HG03280 (cell line): ENCODE measurements at regions not wholly inside any gene's neighbourhood (a gene's known extent, or its start where the extent isn't known, plus 50 kb on each side); places are given as distances from the start of the nearest gene placed in this dataset.

Experiments
- ATAC-seq: cut with Tn5 transposase; IDR thresholded peaks from one replicate; pipeline ENCODE4 v1.9.1; 2021; ENCODE audit warnings: mild to moderate bottlenecking, moderate library complexity; ENCODE audit not compliant: unreplicated experiment

DNA sequence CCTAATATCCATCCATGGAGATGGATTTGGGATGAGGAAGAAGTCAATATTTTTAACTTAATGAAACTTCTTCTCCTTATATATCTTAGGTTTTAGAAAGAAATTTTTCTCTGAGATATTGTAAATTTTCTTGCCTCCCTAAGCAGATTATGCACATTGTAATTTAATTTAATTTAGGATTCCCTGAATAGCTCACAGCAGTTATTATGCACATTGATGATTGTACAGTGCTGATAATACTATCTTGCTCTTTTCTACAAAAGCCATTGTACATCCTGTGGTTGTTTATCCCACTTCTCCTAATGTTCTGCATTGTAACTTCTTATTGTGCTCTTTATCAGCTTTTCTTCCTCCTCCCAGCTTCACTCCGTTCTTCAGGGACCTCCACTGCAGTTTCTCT lies 410.4 kb upstream of the WWC1 start:
- ATAC-seq: no peak

GRCh38 chr5:167886196-167886595 lies 405.2 kb upstream of the WWC1 start:
- ATAC-seq: no peak

DNA sequence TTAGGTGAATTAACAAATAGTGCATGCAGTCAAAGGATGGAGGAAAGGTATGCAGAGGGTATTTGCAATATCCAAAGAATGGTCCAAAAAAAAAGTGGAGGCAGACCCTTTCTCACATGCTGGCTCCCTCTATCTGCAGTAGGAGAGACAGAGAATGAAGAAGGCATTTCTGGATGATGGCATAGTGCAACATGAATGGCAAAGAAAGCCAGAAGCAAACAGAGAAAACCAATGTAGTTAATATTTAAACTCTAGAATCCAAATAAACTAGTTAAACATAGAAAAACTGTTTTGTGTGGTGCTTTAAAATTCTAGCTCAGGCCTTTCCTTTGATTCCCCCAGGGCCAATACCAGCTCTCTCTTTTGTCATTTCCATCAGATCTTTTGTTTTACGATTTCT lies 403.1 kb upstream of the WWC1 start:
- ATAC-seq: no peak

DNA sequence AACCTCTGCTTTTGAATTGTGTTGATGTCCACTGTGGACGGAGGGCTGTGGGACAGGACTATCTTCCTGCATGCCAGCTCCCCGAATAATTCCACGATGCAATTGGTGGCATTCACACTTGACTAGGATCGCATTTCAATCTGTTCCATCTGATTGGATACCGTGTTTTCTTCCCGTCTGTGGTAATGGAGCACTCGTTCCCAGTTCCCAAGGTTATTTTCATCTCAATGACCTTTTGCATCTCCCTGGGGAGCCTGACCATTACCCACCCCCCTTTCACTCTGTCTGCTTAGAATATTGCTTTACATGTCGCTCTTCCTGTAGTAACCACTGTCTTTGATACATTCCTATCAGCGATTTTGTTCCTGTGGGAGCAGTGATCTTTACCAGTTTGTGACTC lies 402.2 kb upstream of the WWC1 start:
- ATAC-seq: no peak

- ATAC-seq: no peak
Observed at GRCh38 chr5:167892352-167893115, 398.9 kb upstream of the WWC1 start.

GRCh38 chr5:167893271-167893670 lies 398.2 kb upstream of the WWC1 start:
- no peak for ATAC-seq

- no peak for ATAC-seq
Observed at GRCh38 chr5:167894631-167895472, 396.6 kb upstream of the WWC1 start.

GRCh38 chr5:167895899-167896659 lies 395.4 kb upstream of the WWC1 start:
- no peak for ATAC-seq

- no peak for ATAC-seq
Observed at GRCh38 chr5:167896814-167897213, 394.6 kb upstream of the WWC1 start.

GRCh38 chr5:167897371-167897770 lies 394.1 kb upstream of the WWC1 start:
- no peak for ATAC-seq

- ATAC-seq: no peak
Observed at GRCh38 chr5:167898361-167899042, 392.9 kb upstream of the WWC1 start.

DNA sequence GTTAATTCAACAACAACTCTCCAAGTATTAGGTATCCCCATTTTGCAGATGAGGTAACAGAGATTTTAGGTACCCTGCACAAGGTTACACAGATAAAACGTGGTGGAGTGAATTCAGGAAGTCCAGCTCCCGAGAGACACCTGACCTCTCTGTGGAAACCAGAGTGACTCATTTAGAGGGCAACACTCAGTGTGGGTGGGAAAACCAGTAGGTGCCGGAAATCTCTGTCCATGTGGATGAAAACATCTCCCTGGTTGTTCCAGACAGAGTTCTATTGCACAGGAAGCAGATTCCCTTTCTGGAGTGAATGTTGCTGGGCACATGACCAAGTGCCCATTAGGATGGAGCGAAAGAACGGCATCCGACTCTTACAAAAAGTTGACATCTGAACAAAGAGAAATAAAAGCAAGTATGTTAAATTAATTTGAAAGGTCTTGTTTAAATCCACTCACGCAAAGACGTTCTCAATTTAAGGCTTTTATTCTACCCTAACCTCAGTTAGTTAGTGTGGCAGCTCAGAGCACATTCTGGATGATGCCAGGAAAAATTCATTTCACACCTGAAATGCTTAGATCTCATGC lies 391.9 kb upstream of the WWC1 start:
- ATAC-seq: no peak

- ATAC-seq: no peak
Observed at GRCh38 chr5:167900340-167900935, 391.0 kb upstream of the WWC1 start.

- ATAC-seq: no peak
Observed at GRCh38 chr5:167902298-167902697, 389.1 kb upstream of the WWC1 start.

- no peak for ATAC-seq
Observed at GRCh38 chr5:167903243-167903642, 388.2 kb upstream of the WWC1 start.

GRCh38 chr5:167903659-167904058 lies 387.8 kb upstream of the WWC1 start:
- no peak for ATAC-seq

DNA sequence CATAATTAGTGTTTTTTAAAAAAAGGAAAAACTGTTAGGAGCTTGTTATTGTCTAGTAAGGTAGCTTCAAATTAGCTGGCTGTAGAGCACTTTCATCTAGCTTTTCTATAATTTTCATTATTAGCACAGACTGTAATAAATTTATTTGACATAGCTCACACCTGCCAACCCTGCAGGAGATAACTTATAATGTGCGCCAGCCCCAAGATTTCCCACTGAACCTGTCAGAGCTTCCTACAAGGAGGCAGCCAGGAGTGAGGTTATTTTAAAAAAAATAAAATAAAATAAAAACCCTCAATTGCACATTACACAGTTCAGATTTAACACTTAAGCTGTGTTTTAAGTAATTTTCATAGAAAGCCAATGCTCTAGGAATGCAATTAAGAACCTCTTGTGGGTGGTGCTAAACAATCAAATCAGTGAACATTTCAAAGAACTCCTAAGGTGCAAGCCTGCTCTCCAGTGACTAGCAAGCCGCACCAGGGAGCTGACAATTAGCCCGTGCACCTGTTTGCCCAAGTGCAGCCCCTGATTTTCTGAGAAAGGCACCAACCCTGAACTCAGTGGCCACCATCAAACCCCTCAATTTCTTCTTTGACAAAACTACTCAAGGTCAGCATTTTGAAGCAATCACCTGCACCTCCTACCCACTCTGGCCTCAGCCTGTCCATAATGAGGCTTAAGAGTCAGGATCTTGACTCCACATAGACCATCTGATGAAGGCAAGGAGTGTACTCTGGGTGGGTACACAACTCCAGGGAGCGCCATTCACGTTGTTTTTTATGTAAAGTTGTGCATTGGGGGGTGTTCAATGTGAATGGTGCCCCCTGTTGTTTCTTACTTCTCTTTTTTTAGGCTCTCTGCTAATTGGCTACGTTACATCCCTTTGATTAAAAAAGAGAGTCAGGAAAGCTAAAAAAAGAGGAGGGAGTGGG lies 385.3 kb upstream of the WWC1 start:
- ATAC-seq: no peak

GRCh38 chr5:167908606-167909005 lies 382.8 kb upstream of the WWC1 start:
- no peak for ATAC-seq
